ENCODE measurements at regions not wholly inside any gene's neighbourhood (a gene's known extent, or its start where the extent isn't known, plus 50 kb on each side); places are given as distances from the start of the nearest gene placed in this dataset.

GRCh38 chr2:18422432-18423165 lies 137.9 kb downstream of the RDH14 start:
- TF ChIP-seq CTCF (IDR thresholded peaks at IDR 0.05) (no peak), POLR2A (IDR thresholded peaks at IDR 0.05) (no peak)
